ENCODE measurements at regions not wholly inside any gene's neighbourhood (a gene's known extent, or its start where the extent isn't known, plus 50 kb on each side); places are given as distances from the start of the nearest gene placed in this dataset.
A peak's percentile ranks its signal among the peaks of the same experiment; 100 is the strongest.

DNA sequence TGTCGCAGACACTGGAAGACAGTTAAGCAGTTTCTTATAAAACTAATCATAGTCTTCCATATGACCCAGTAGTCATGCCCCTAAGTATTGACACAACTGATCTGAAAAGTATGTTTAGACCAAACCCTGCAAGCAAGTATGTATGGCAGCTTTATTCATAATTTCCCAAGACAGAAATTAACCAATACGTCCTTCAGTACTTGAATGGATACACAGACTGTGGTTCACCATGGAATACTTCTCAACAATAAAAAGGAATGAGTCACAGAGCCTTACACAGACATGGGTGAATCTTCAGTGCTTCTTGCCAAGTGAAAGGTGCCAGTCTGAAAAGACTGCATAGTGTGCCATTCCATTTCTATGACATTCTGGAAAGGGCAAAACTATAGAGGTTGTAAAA lies 50.2 kb upstream of the AKR1E2 start:
- DNase-seq = peak; percentile 4

DNA sequence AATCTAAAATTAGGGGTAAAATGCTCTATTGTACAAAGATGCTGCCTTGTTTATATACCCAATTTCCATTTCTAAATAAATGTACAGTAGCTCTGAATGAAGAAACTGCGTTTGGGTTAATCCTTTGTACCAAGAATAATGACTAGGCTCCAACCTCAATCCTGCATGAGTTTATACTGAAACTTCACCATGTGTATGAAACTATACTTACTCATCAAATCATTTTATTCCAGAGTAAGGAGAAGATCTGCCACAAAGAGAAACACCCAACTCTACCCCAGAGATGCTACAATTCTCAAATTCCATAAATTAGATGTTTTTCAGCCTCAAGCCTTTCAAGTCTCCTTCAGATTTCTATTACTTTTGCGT lies 53.8 kb upstream of the AKR1E2 start:
- DNase-seq = no peak

DNA sequence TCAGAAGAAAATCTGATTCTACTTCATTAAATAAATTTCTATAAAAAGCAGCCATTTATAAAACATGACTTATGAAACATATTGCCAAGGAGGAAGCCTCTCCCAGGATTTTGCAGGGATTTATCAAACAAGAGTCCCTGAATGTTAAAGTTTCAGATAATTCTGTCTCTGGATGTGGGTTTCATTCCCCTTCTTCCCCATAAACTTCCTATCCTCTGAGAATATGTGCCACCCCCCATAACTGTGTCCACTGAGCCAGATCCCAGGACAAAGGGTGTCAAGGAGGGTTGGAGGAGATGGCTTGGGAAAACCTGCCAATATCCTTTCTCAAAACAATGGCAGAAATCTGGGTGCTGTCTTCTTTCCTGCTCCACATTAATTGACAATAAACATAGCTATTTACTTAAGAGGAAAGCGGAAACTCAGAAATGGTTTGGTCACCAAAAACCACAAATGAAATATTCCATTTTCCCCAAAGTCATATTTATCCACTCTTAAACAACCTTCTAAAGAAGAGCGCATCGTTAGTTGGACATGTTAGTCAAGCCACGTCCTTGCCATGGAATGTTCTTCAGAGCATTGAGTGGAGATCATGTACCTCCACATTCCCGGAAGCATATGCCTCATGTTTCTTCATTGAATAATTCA lies 54.3 kb upstream of the AKR1E2 start:
- no peak for DNase-seq

DNA sequence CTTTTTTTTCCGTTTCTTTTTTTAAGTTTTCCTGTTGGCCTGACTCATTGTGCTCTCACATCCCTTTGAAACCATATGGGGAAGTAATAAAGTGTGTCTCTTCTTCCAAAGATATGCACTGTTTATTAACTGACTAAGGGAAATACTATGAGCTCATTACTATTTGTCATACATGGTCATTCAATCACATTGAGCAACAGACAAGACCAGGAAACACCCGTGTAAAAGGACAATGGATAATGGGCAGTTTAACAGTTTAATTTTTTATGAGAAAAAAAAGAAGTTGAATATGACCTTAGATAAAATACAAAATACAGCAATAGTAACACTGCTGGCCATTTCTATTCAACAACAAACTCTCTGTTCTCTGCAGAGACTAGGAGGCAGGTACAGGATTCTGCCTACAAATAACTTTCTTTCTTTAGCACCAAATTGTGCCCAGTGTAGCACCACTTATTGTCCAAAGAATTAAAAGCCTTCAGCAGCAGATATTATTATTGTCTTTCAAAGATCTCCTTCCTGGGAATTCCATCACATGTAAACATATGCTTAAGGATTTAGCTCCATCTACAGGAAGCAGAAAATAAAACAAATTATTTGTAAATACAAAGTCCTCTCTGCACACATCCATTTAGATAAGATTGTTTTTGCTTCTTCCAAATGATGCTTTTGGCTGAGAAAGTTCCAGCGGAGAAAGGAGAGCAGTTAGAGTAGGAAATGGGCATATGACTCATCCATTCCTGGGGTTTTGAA lies 55.0 kb upstream of the AKR1E2 start:
- DNase-seq = peak; percentile 92

DNA sequence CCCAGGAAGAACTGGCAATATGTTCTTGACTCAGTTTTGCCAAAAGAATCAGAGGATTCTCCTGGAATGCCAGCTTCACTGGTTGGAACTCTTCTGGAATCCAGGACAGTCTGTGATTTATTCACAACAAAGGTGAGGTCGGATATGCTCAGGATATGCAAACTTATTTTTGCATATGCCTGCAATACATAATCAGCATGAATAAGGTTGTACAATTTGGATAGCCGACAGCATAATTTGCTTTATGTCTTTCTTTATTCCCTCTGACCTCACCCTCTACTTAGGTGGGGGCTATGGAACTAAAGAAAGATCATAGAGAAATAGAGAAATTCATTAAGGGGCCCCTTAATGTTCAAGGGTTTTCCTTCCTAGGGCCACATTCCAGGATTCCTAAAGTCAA lies 57.6 kb upstream of the AKR1E2 start:
- no peak for DNase-seq

DNA sequence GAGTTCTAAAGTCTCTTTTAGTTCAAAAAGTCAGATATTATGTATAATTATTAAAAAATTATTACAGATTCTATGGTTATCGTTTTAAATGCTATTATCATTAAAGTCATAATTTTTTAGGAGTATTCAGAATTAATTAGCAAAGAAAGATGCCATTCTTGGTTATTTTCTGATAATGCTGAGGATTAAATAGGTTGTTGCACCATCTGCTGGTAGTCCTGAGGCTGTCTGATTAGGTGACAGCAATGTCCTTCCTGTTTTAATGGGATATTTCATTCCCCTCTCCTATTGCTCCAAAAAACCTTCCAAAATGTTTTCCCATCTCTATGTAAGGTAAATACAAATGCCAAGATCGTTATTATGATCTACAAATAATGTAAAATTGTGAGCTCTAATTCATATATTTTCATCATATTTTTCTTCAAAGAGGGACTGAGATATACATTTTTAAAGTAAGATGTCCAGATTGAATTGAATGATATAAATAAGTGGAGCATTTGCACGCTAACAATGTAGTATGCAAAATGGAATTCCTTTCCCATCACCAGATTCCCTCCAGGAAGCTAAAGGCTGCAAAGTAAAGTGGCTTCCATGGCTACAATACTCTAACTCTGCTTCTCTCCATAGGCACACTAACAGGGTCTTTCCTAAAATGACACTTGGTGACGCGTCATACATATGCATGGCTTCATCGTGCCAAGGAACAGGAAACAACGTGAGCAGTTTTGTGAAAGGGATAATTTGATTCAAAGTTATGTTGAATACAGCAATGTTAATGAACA lies 58.8 kb upstream of the AKR1E2 start:
- DNase-seq = peak; percentile 24

DNA sequence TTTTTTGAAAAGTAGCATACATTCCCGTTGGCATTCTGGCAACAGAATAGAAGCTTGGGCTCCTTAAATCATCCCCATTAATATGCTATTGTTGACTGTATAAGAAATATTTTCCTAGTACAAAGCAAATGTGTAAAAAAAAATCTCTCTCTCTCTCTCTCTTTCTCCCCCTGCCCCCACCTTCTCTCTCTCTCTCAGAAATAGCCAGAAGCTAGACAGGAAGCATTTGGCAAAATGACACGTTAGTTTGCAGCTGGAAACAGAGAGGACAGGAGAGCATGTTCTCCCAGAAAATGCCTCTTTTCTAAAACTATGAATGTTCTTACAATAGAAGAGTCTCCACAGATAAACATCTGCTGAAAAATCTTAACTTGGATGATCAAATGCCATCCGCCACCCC lies 59.6 kb upstream of the AKR1E2 start:
- DNase-seq = no peak

DNA sequence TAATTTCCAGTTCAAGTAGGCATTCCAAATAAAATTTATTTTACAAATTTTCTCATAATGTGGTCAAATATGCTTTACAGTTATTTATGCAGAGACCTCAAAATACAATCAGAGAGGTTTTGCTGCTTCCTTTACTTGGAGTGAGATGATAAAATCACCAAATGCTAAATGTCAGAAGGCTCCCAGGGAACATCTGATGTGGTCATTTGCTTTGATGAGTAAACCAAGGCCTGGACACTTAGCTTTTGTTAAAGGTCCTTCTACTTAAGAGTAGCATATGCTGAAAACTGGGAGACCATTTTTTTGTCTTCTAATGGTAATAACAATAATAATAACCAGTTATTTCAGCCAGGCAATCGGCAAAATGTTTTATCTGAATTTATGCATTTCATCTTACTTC lies 60.6 kb upstream of the AKR1E2 start:
- no peak for DNase-seq

DNA sequence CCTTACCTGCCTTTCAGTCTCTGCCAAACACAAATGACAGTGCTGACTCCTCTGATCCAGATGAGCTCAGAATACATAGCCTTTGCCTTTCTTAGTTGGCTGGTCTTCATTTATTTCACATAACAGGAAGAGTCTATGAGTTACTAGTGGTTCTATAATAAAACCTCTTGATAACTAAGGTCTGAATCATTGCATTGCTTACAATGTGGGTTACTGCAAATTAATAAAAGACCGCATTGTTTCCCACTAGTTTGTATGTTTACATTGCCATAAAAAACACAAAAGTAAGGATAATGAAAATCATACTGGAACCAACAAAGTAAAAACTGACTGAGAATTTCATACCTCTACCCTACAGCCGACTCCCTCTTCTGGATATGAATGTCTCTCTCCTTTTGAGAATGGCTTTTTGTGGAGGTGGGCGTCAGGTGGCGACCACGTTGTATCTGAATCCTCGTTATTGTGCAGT lies 62.0 kb upstream of the AKR1E2 start:
- DNase-seq = no peak

DNA sequence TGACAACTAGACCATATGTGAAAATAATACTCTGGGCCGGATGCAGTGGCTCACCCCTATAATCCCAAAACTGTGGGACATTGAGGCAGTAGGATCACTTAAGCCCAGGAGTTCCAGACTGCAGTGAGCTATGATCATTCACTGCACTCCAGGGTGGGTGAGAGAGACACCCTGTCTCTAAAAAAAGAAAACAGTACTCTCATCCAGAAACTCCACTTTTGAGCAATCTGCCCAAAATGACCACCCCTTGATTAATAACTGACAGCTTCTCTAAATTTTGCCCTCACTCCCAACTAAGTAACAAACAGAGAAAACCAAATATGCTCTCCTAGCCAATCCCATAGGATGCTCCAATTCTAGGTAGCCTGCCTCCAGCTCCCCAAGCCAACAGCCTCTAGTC lies 62.5 kb upstream of the AKR1E2 start:
- DNase-seq = no peak

DNA sequence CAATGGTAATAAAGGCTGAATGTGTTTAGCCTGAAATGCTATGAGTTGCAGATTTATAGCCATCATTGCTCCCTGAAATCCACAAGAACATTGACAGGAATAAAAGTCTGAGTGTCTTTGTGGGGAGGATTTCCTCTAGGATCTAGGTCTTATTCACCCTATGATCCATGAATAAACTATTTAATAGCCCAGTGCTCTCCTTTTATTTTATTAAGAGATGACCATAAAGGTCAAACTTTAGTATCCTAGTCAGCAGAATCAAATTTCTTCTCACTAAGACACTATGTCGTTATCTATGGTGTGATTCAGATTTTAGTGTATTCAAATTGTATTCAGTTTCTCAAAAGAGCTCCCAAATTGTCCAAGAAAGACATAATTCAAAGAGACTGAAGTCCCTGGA lies 67.8 kb upstream of the AKR1E2 start:
- DNase-seq = no peak

DNA sequence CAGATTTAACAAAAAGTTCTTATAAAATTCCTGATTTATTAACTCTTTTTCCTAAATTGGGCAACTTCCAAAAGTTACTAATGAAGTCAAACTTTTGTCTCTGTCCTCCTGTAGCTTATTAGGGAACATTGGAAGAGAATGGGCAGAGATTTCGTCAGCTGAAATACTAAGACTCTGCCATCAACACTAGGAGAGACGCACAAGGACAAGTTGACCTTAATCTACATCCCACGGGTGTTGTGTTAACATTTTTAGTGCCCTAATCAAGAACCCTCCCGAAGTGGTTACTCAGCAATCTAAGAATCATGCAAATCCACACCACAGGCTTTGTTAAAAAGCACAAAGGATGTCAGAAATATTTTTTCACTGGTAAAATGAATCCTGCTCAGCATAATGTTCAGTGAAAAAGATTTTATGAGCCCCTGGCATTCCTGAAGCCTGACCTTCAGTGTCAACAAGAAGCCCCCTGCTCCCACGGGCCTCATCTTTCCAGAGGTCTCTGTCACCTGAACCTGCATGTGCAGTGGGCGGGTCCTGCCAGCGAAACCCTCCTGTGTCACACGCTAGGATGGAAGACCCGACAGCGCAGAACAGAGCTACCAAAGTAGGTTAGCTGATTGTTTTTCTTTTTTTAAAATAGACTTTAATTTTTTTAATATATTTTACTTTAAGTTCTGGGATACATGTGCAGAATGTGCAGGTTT lies 70.6 kb upstream of the AKR1E2 start:
- DNase-seq = no peak

DNA sequence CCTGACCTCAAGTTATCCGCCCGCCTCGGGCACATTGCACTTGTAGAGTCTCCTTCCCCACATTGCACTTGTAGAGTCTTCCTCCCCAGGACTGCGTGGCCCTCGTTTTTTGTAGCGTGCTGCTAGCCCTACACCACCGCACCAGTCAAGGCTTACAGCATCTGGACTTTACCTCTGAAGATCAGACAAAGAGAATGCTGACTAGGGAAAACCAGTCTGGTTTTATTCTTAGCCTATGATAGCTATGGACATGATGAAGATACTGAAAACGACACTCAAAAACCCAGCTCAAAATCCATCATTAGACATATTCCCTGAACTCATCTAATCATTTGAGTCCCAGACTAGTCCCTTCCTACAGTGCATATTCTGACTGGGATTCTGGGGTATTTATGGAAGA lies 71.9 kb upstream of the AKR1E2 start:
- no peak for DNase-seq

DNA sequence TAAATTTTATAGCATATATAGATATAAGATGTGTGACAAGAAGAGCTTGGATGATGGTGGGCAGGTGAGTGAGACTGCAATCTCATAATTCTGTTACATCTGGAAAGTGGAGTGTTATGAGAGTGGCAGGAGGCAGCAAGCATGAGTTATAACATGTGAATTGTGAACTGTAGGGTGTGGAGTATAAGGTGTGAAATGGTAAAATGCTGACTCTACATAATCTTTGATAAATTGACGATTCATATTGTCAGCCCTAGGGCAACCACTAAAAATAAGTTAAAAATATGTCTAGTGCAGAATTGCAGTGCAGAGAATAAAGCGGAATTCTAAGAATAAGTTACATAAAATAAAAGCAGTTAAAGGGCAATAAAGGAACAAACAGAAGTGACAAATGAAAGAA lies 74.8 kb upstream of the AKR1E2 start:
- DNase-seq = no peak

DNA sequence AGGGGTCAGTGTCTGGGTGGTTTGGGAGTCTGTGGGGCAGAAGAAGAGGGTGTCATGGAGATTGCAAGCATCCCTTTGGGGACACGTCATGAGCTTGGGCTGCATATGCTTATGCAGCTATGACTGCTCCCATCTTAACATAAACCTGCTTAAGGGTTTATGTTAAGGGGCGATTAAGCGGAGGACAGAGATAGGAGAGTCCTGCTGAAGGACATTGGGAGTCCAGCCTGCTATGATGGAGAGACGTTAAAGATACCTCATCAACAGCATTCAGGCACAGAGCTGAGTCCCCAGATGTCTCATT lies 76.8 kb upstream of the AKR1E2 start:
- no peak for DNase-seq

DNA sequence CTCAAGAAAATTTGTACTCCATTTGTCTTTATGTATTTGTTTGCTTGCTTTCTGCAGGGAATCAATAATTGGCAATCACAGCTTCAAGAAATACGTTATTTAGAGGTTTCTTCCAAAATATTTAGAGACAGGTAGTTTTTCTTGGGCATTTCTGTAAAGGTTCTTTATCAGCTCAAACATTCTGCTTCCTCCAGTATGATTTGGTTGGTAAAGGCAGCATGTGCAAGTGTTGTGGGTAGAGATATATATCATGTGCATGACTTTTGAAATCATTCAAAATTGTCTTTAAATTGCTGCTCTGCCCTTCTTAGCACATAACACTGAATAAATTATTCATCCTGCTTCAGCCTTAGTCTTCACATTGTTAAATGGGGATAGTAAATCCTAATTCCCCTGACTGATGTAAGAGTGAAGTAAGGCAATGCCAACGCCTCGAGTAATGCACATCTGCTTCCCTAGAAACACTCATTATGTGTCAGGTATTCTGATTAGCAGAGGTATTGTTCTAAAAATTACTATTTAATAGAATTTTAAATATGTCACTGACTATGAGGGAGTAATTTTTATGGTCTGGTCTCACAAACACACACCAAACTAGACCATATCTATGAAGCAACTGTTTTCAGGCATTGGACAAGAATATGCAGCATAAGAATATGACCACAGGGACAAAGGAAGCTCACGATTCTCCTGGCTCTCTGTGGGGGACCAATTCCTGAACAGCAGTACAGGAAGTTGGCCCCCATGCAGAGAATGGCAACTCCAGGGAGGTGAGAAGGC lies 77.3 kb upstream of the AKR1E2 start:
- DNase-seq = no peak

DNA sequence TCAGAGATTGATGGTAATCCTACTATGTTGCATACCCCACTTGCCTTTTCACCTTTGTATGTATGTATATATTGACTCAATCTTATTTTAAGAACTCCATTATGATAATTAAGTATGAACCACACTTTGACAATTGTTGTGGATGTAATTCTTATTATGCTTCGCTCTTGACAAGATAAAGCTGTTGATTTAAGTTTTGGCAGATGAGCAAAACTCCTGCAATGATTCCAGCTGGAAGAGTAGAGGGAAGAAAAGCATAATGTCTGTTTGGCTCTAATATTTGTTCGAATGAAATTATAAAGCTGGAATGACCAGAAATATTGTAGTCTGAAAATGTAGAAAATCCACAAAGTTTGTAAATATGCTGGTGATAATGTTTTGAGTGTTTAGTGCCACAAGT lies 83.8 kb upstream of the AKR1E2 start:
- no peak for DNase-seq

DNA sequence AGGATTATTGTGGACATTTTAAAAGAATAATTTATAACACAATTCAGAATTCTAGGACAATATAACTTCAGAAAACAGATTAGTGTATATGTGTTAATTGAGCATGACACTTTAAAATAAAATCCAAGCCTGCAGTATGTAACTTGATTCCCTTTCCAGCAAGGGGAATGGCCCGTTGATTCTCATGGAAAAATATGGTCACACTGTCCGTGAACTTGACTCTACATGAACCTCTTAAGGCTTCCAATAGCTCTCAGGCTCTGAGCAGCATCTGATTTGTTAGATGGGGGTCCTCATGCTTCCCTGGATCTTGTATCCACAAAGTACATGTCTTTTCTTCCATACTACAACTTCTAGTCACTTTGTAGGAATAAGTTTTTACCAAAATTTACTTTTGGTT lies 85.5 kb upstream of the AKR1E2 start:
- no peak for DNase-seq

DNA sequence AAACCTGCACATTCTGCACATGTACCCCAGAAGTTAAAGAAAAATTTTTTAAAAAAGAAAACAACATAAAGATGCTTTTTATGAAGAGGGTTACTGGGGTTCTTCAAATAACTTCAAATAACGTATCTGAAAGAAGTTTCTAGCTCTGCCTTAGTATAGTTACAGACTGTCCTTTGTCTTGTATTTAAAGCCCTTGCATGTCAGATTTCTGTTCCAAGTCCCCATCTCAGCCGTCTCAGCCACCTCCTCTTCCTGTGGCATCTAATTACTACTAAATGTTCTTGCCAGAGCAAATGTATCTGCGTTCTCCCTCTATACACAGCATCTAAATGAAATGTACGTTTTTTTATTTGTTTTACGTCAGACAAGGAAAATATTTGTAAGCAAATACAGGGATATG lies 89.4 kb upstream of the AKR1E2 start:
- DNase-seq = no peak

DNA sequence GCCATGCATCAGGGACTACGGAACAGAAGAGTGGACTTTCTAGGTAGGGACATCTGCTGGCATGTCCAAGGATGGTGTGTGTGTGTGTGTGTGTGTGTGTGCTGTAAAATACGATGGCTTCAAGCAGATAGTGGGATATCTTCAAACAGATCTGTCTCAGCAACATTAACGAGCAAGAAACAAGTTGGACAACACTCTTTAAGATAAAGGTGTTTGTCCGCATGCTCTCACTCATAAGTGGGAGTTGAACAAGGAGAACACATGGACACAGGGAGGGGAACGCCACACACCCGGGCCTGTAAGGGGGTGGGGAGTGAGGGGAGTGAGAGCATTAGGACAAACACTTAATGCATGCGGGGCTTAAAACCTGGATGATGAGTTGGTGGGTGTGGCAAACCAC lies 89.8 kb upstream of the AKR1E2 start:
- DNase-seq = no peak

DNA sequence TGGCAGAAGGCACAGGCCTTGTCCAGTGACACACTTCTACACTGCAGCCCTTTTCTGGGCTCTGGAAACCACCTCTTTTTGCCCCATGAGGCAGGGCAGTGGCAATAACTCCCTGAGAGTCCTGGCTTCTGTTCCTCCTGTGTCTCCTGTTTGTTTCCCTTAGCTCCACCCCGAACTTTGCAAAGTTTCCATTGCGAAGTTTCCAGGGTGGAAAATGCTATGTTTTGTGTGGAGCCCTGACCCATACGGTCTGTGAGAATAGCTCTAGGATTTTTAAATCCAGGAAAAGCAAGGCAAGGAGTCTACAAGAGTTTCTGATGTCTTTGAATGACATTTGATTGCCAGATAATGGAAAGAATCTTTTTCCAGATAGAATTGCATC lies 92.2 kb upstream of the AKR1E2 start:
- no peak for DNase-seq

DNA sequence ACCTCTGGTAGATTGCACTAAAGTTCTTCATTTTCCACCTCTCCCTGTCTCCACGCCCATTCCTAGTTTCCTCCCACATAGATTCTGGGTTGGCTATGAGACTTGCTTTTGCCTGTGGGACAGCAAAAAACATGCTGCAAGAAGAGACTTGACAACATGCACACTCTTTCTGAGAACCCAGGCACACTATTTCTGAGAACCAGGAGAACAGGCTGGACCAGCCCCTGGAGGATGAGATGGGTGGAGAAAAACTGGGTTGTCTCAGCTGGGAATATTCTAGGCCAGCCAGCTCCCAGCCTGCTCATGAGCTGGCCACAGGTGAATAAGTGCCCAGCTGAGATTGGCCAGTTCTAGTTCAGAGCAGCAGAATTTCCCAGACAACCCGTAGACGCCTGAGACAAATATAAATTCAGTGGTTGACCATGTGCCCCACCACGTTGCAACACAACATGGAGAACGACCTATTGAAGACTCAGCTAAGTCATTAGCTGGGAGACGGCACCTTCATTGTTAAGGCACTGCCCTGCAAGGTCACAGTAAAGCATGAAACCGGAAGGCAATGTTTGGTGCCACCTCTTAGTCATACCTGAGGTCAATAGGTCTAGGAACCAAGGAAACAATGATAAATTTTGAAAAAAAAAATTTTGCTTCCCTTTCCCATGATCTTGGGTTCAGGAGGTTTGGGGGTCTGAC lies 92.7 kb upstream of the AKR1E2 start:
- no peak for DNase-seq
